ENCODE measurements at regions not wholly inside any gene's neighbourhood (a gene's known extent, or its start where the extent isn't known, plus 50 kb on each side); places are given as distances from the start of the nearest gene placed in this dataset.

GRCh38 chr2:241933179-241933911 lies 63.8 kb downstream of the RTP5 start:
- TF ChIP-seq CTBP1 (IDR thresholded peaks at IDR 0.05; ENCODE audit: borderline replicate concordance) (no peak), PKNOX1 (IDR thresholded peaks at IDR 0.05) (no peak), ELF4 (IDR thresholded peaks at IDR 0.05) (no peak), FOXM1 (IDR thresholded peaks at IDR 0.05; ENCODE audit: borderline replicate concordance) (no peak), SUZ12 (IDR thresholded peaks at IDR 0.05) (no peak), HDGF (IDR thresholded peaks at IDR 0.05; ENCODE audit: borderline replicate concordance) (no peak)

Measured in HEK293T (cell line).